ENCODE measurements at regions not wholly inside any gene's neighbourhood (a gene's known extent, or its start where the extent isn't known, plus 50 kb on each side); places are given as distances from the start of the nearest gene placed in this dataset.

- no peak for DNase-seq
Measured at GRCh38 chr1:38375035-38375434, 328.4 kb upstream of the POU3F1 start.

- DNase-seq, result no peak
Measured at GRCh38 chr1:38371505-38371844, 324.9 kb upstream of the POU3F1 start.

GRCh38 chr1:38370716-38371504 is 324.3 kb upstream of the POU3F1 start:
- DNase-seq, result no peak

- no peak for DNase-seq
Measured at GRCh38 chr1:38365242-38365641, 318.6 kb upstream of the POU3F1 start.

- no peak for DNase-seq
Measured at GRCh38 chr1:38361566-38361965, 315.0 kb upstream of the POU3F1 start.

GRCh38 chr1:38360807-38361206 is 314.2 kb upstream of the POU3F1 start:
- no peak for DNase-seq

GRCh38 chr1:38353956-38354355 is 307.4 kb upstream of the POU3F1 start:
- DNase-seq, result no peak

- DNase-seq, result no peak
Measured at GRCh38 chr1:38352869-38353268, 306.3 kb upstream of the POU3F1 start.

- no peak for DNase-seq
Measured at GRCh38 chr1:38347446-38348175, 301.0 kb upstream of the POU3F1 start.

- DNase-seq, result no peak
Measured at GRCh38 chr1:38344716-38345115, 298.1 kb upstream of the POU3F1 start.

GRCh38 chr1:38341694-38342093 is 295.1 kb upstream of the POU3F1 start:
- no peak for DNase-seq

- DNase-seq, result no peak
Measured at GRCh38 chr1:38340409-38340808, 293.8 kb upstream of the POU3F1 start.

- DNase-seq, result no peak
Measured at GRCh38 chr1:38337711-38338110, 291.1 kb upstream of the POU3F1 start.

- no peak for DNase-seq
Measured at GRCh38 chr1:38336961-38337360, 290.4 kb upstream of the POU3F1 start.

- no peak for DNase-seq
Measured at GRCh38 chr1:38336301-38336923, 289.8 kb upstream of the POU3F1 start.

GRCh38 chr1:38334930-38335592 is 288.5 kb upstream of the POU3F1 start:
- no peak for DNase-seq

- DNase-seq, result no peak
Measured at GRCh38 chr1:38332649-38333310, 286.2 kb upstream of the POU3F1 start.

- DNase-seq, result no peak
Measured at GRCh38 chr1:38331496-38332210, 285.1 kb upstream of the POU3F1 start.

- DNase-seq, result no peak
Measured at GRCh38 chr1:38330799-38331198, 284.2 kb upstream of the POU3F1 start.

- DNase-seq, result no peak
Measured at GRCh38 chr1:38329644-38330043, 283.1 kb upstream of the POU3F1 start.

GRCh38 chr1:38328278-38329035 is 281.9 kb upstream of the POU3F1 start:
- no peak for DNase-seq
